ENCODE measurements at regions not wholly inside any gene's neighbourhood (a gene's known extent, or its start where the extent isn't known, plus 50 kb on each side); places are given as distances from the start of the nearest gene placed in this dataset.
"Not testable (repeated sequence)": the region's sequence is repeated elsewhere in the genome, so short reads cannot be mapped to it uniquely, and the experiment has no call there.

DNA sequence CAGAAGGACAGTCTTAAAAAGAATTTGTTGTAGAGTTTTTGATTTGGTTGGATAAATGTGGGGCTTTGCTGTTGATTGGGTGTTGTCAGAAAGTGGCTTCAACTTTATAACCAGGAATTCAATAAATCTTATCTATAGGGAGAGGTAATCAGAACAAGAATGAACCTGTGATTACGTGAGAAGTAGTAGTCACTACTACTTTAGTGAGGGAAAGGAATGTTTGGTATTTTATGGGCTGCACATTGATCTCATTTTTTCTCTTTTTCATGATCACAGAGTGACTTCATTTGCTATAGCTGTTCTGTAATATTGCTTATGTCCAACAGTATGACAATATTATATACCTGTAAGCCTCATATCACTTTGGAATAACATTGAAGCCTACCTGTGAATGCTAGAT lies 485.2 kb upstream of the BCHE start:
- DNase-seq, result no peak

DNA sequence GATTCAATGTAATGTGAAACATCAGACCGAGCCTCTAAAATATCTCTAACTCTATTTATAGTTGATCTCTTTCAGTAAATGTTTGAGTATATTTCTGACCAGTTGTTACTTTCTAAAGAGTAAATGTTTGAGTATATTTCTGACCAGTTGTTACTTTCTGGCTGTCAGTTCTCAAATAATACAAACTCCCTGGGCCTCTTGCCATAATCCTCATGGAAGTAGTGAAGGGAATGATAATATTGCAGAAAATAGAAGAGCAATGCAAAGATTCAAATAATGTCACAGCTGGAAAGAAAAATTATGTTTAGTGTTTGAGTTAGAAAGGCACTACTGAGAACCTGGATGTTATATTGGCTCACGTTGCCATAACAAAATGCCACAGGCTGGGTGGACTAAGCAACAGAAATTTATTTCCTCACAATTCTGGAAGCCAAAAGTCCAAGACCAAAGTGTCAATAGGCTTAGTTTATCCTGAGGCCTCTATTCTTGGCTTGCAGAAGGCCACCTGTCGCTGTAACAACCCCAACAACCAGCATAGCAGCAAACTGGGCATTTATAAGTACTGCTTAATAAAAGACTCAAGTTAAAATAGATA lies 470.6 kb upstream of the BCHE start:
- DNase-seq, result no peak

DNA sequence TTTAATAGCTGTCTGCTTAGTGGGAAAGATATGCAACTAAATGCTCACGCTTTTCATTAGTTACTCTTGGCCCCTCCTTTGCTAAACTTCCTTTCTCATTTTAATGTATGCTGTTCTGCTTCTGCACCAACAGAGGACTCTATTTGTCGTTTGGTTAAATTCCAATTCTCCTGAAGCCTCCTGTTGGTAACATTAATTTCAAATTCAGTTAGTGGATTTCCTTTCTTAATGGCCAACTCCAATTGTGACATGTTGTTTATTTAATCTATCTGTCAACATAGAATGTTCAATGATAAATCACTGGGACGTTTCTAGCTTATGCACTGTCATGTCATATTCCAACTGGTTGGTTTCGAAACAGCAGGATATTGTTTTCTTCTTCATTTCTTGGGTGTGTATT lies 467.4 kb upstream of the BCHE start:
- no peak for DNase-seq

DNA sequence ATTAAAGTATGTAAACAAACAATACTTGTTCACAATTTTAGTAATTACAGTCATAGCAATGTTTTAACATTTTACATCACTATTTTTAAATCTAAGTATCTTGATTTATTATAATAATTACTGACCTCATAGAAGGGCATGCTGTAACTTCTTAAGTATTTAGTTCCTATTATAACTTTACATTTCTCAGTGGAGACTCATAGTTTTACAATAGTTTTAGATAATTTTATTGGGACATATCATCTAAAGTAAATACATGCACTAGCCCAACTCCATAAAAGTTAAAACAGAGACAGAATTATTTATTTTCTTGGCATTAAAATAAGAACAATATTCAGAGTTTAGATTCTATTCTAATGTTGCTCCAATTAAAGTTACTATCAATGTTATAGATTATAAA lies 466.5 kb upstream of the BCHE start:
- no peak for DNase-seq

DNA sequence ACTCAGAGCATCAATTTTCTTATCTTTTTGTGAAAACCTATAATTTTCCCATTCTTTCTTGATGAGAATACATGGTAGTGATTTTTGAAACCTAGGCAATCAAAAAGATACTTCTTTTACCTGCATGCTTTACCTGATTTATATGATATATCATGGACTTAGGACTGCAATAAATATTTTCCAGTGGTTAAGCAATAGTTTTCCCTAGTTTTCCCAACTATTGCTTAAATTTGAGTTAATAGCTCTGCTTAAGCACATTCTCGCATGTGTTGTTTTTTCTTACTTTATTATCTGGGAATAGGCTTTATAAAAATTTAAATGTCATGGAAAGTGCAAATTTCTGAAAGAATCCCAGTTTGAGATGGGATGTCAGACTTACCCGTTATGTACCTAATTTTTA lies 465.1 kb upstream of the BCHE start:
- DNase-seq, result no peak

DNA sequence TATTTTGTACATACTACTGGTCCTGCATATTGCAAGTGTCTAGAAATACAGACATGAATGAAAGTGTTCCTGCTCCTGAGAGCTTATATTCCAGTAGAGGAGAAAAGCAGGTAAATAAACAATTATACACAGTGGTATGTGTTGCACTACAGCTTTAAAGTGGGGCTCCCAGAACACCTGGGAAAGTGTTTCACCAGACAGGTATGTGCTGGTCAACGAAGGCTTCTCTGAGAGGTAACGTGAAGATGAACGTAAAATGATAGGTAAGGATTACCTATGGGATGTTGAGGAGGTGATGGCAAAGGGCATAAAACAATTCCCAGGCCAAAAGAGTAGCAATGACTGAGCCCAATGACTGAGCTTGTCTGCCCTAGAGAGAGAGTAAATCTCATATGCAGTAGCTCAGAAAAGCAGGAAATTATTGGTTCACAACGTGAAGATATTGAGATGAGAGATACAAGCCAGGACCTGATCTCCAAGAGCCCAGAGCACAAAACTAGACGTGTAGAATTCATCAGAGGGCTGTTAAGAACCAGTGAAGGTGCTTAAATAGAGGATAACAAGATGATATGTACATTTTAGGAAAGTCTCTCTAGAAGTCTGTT lies 459.1 kb upstream of the BCHE start:
- DNase-seq, result no peak

- no peak for DNase-seq
Measured at GRCh38 chr3:166291186-166291955, 454.1 kb upstream of the BCHE start.

DNA sequence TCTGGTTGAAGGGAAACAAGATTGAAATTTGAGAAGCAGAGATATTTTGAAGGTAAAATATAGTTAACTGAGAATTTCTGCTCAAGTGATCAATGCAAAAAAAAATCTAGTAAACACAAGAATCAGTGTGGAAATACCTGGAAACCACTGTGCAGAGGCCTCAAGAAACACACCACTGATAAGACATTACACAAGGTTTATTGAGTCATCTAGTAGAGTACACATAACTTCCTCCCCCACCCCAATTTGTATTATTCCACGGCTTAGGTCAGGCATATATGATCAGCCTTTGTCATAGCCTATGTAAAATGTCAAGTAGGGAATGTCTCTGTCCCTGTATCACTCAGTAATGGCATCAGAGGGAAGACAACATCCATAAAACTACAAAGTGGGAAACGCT lies 447.8 kb upstream of the BCHE start:
- no peak for DNase-seq

DNA sequence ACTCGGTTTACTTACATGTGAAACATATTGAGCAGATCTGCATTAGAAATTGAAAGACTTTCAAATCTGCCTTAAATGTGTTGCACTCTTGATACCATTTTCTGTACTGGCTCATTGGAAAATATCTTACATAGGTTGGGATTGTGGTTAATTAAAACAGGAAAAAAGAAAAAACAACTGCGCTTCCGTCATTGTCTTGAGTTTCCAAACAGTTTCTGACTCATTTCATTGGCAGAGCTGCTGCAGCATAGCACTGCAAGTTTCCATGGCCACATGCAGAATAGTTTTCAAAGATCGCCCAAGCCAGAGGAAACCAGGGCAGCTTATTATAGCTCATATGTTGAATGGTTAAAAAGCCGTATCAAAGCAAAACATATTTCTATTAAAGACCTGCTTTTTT lies 446.6 kb upstream of the BCHE start:
- peak; percentile 51 for DNase-seq

DNA sequence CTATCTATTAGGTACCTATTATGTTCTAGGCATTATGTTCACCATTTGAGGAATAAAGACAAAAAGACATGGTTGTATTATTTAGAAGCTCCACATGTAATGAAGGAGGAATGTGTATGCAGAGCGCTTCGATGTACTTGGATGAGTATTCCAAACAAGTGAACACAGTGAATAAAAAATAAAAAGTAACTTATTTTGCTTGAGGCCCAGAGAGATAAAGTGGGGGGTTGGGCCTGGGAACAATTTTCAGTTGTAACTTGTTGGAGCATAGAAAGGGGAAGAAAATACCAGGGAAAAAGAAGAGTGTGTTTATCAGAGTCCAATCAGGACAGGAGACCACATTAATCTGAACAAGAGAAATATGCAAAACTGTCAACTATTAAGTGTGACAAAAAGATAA lies 445.7 kb upstream of the BCHE start:
- no peak for DNase-seq

- no peak for DNase-seq
Measured at GRCh38 chr3:166279636-166280035, 442.4 kb upstream of the BCHE start.

GRCh38 chr3:166275024-166275390 lies 437.8 kb upstream of the BCHE start:
- DNase-seq, result no peak

DNA sequence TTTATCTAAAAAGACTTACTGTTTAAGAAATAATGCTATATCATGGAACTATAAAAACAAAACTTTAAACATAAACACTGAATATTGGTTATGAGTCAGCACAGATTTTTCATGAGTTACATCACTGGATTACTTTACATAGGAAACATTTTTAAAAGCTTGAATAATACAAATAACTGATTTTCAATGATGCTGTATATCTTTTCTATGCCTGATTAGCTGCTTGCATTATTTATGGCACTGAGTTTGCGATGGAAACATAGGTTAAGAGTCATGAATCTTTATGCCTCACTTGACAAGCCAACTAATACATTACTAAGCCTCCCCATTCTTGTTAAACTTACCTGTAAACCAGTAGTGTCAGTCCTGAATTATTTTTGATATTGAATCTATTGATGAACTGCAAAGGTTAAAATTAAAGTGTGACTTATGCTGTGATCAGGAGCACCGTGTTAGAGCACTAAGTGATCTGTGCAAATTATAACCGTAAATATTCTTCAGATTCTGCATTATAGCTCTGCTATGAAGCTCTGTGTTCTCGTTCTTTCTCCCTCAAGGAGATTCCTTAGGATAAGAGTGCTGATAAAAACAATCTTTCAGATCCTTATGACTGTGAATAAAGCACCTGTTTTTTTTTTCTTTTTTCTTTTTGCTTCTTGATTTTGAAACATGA lies 437.3 kb upstream of the BCHE start:
- DNase-seq, result no peak

DNA sequence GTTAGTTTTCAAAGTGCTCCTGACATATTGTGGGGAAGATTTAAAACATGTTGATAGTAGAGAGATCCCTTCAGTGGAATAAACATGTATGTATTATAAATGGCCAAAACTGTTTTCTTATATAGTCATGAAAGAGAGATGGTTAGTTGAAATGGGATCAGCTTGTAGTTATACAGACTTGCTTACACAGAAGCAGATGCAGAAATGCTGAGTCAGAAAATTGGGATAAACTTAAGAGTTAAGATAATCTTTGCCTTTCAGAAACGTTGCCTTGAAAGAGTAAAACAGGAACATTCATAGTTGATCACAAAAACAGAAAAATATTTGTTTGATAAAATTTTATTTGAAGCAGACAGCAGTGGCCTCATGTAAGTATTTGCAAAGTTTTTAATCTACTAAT lies 433.2 kb upstream of the BCHE start:
- DNase-seq, result no peak

DNA sequence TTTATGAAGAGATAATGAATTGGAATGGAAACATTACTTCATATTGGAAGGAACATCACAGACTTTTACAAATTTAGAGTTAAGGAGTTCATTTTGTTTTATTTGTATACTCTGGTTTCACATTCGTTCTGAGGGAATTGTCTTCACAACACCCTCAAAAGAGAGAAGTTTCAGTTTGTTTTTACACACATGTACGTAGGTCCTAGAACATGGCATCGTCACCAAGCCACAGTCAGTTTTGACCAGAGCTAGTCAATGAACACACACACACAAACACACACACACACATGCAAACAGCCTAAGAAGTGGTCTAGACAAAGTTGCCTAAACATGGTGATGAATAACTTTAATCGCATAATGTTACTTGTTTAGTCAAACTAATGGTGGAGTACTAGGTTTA lies 427.9 kb upstream of the BCHE start:
- no peak for DNase-seq

GRCh38 chr3:166263460-166263859 lies 426.2 kb upstream of the BCHE start:
- DNase-seq, result no peak

GRCh38 chr3:166258293-166258850 lies 421.1 kb upstream of the BCHE start:
- not testable (repeated sequence) for DNase-seq

- no peak for DNase-seq
Measured at GRCh38 chr3:166257715-166258114, 420.5 kb upstream of the BCHE start.

DNA sequence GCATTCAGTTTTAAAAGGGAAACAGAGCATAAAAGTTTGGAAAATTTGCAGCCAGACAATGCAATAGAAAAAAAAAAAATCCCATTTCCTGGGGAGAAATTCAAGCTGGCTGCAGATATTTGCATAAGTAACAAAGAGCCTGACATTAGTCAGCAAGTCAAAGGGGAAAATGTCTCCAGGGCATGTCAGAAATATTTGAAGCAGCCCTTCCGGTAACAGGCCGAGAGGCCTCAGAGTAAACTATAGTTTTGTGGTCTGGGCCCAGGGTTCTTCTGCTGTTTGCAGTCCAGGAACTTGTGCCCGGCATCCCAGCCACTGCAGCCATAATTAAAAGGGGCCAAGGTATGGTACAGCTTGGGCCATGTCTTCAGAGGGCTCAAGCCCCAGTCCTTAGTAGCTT lies 411.6 kb upstream of the BCHE start:
- DNase-seq, result no peak

DNA sequence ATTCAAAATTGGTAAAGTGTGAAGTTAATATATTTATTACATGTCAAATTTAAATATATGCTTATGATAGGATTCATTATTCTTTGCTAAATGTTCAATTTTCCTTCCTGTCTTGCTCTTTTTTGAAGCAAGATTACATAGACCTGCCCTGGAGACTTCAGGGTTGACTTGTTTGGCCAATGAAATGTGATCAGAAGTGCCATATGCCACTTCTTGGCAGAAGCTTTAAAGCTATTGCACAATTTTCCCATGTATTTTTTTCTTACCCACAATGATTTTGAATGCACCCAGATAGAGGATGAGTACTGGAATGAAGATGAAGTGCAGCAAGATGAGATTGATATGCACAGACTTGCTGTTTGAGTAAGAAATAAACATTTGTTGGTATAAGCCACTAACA lies 406.3 kb upstream of the BCHE start:
- no peak for DNase-seq

DNA sequence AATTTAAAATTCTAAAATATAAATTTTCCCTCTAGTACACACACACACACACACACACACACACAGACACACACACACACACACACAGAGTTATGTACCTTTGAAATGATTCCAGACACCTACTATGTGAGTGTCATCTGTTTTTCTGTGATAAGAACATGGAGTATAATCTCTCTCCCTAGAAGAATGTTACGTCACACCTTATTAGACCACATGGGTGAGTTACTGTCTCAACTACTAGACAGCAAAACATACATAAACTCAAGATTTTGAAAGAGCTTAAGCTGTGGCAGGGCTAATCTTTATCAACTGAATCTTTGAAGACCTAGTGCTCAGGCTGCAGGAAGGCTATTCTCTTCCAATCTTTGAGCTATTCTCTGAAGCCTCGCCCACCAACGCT lies 385.9 kb upstream of the BCHE start:
- DNase-seq, result no peak

DNA sequence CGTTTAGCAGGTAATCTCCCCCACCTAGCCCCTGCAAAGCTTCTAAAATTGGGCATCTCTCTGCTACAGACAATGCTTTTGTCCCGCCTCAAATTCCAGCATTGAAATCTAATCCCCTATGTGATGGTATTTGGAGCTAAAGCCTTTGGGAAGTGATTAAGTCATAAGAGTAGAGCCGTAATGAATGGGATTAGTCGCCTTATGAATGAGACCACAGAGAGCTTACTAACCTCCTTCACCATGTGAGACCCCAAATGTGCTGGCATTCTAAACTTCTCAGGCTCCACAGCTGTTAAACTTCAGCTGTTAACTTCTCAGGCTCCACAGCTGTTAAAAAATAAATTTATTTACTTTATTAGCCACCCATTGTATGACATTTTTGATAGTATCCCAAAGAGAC lies 374.2 kb upstream of the BCHE start:
- DNase-seq, result no peak

DNA sequence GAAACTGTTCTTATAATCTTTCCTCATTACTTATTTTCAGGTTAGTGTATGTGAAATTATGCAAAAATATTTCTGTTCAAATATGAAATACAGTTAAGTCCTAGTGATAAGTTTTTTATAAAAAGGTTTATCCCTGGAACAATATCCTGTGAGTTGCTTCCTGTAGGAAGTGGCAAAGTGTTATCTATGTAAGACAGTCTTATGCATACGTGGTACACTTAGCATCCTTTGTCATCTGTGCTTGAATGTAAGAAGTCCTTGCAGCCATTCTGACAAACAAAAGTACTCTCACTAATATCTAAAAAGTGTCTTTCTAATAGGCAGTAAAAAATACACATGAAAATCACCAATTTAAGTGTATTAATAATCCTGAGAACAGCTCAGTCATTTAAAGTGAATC lies 372.5 kb upstream of the BCHE start:
- DNase-seq, result no peak
